ENCODE measurements at regions not wholly inside any gene's neighbourhood (a gene's known extent, or its start where the extent isn't known, plus 50 kb on each side); places are given as distances from the start of the nearest gene placed in this dataset.

DNA sequence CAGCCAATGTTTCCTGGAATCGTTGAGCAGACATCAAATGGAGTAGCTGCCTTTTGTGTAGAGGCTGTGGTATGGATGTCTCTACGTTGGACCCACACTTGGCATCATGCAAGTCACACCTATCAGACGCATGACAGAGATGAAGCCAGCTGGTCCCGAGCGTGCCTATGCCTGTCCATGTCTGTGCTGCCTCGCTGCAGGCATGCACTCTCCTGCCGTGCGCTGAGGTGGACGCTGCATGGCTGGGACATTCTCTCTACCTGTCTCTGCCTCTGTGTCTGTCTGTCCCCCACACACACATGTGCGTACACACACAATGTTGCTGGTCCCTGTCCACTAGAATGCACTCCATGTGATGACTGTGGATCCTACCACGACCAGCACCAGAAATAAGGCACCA, 514.2 kb upstream of the MYT1L start:
- no peak overlapping the region for H3K18ac ChIP-seq (ENCODE audit: extremely low read depth, low read length)
- H3K27me3 ChIP-seq (replicated peaks in 1 of 4; ENCODE audit: control insufficient read depth in 3 of 4, extremely low read depth in 1 of 4, insufficient read depth in 3 of 4, low read length in 3 of 4), result no peaks in the 10 kb centered on the region
- H3K4me1 ChIP-seq (replicated peaks in 1 of 4; ENCODE audit: control insufficient read depth in 3 of 4, insufficient read depth in 4 of 4, low read length in 3 of 4), result peaks cover 0 to 20% (median 10%) of the 10 kb centered on the region in 4 experiments; a peak in 6 of 7 replicates
- H3K27ac ChIP-seq (ENCODE audit: low read depth, low read length), result no peak overlapping the region
- H2AFZ ChIP-seq (ENCODE audit: low read length), result no peak overlapping the region
- no peak overlapping the region for H3K4me2 ChIP-seq (ENCODE audit: insufficient read depth in 1 of 2, low read depth in 2 of 2, low read length in 2 of 2)
- H2BK20ac ChIP-seq (ENCODE audit: low read length), result no peak overlapping the region
- H3K9ac ChIP-seq (replicated peaks in 1 of 4; ENCODE audit: extremely low read depth in 1 of 4, low read depth in 3 of 4, low read length in 3 of 4), result no peak overlapping the region
- FAIRE-seq (no peak), DNase-seq (ENCODE audit: low read depth in 1 of 2, low spot score in 2 of 2) (no peak)
- 89% methylated on average over 11 of the region's 11 CpGs; no CpG with 5 or more reads in 1 of the 2 experiments for WGBS, 2 experiments (ENCODE audit: extremely low coverage in 1 of 2, insufficient coverage in 1 of 2, insufficient read length in 1 of 2, insufficient replicate concordance in 2 of 2, low coverage in 1 of 2, low lambda C conversion rate in 2 of 2, missing lambda C conversion rate in 1 of 2)
- no peak overlapping the region for H3K23ac ChIP-seq (ENCODE audit: insufficient read length)
- H2BK5ac ChIP-seq (ENCODE audit: low read depth, low read length), result no peak overlapping the region
- H2BK12ac ChIP-seq (ENCODE audit: low read depth, low read length), result no peak overlapping the region
- H2AK5ac ChIP-seq (ENCODE audit: low read depth, low read length), result no peak overlapping the region
- H3K79me2 ChIP-seq (ENCODE audit: control insufficient read depth in 1 of 2, insufficient read depth in 2 of 2, low read length in 2 of 2), result no peaks in the 10 kb centered on the region
- H2BK120ac ChIP-seq (replicated peaks; ENCODE audit: low read depth, low read length), result no peak overlapping the region
- TF ChIP-seq SIRT6 (IDR thresholded peaks at IDR 0.05; ENCODE audit: low read length) (no peak), E2F6 (IDR thresholded peaks at IDR 0.05) (no peak), TBP (IDR thresholded peaks at IDR 0.05; ENCODE audit: low read depth, low read length) (no peak), SIX5 (IDR thresholded peaks at IDR 0.05; ENCODE audit: low read depth, low read length) (no peak), SP2 (IDR thresholded peaks at IDR 0.05; ENCODE audit: low read length) (no peak), MAFK (IDR thresholded peaks at IDR 0.05; ENCODE audit: low read depth, low read length) (no peak), NRF1 (IDR thresholded peaks at IDR 0.05; ENCODE audit: low read depth, low read length) (no peak), BRCA1 (IDR thresholded peaks at IDR 0.05; ENCODE audit: low read depth, low read length) (no peak), KDM1A (IDR thresholded peaks at IDR 0.05; ENCODE audit: borderline replicate concordance, low read length) (no peak), SAP30 (IDR thresholded peaks at IDR 0.05; ENCODE audit: insufficient read depth, insufficient replicate concordance, low read length) (no peak), FOSL1 (IDR thresholded peaks at IDR 0.05; ENCODE audit: insufficient read depth, low read depth, low read length) (no peak), KDM5A (IDR thresholded peaks at IDR 0.05; ENCODE audit: low read length) (no peak), KDM4A (IDR thresholded peaks at IDR 0.05; ENCODE audit: low read depth, low read length, severe bottlenecking) (no peak), HDAC6 (IDR thresholded peaks at IDR 0.05; ENCODE audit: low read depth, low read length) (no peak)
- no peaks in the 10 kb centered on the region for H3K79me1 ChIP-seq (ENCODE audit: low read depth, low read length)
- ChIA-PET CTCF (ENCODE audit: partially characterized antibody) (interaction anchor here (1.4 to 2.4 kb wide), 7 partner anchors 10 to 412 kb away, joined by 3 to 20 read pairs (median 7); no protein-coding TSS in a partner anchor), POLR2A (ENCODE audit: partially characterized antibody) (no interaction called here)
- no peak overlapping the region for H3K4me3 ChIP-seq (ENCODE audit: extremely low read depth in 1 of 4, insufficient read depth in 2 of 4, low read depth in 3 of 4, low read length in 4 of 4)
- no peak overlapping the region for H2BK15ac ChIP-seq (ENCODE audit: low read length)
- peaks cover 0 to 5% of the 10 kb centered on the region in 2 experiments for H4K20me1 ChIP-seq (replicated peaks in 1 of 2; ENCODE audit: control insufficient read depth in 1 of 2, insufficient read depth in 2 of 2, low read length in 2 of 2)
- no peak overlapping the region for H3K56ac ChIP-seq (replicated peaks; ENCODE audit: insufficient read length, low read depth, low read length)
- H3K14ac ChIP-seq (ENCODE audit: insufficient read length), result no peak overlapping the region
- no peak overlapping the region for H3K4ac ChIP-seq (replicated peaks; ENCODE audit: insufficient read length, low read depth, low read length)
- H3K9me3 ChIP-seq (ENCODE audit: insufficient read depth in 2 of 2, low read depth in 1 of 2, low read length in 1 of 2), result no peaks in the 10 kb centered on the region
- H4K5ac ChIP-seq (ENCODE audit: insufficient read length, low read depth, low read length), result no peak overlapping the region
- H3K23me2 ChIP-seq (ENCODE audit: low read depth, low read length), result peaks cover 9% of the 10 kb centered on the region; the same call in 1 of the 2 replicates
- no peak overlapping the region for H4K8ac ChIP-seq (ENCODE audit: extremely low read depth, insufficient read depth, low read length)
- H4K91ac ChIP-seq (replicated peaks; ENCODE audit: insufficient read length, low read length), result no peak overlapping the region
- no peaks in the 10 kb centered on the region for H3K36me3 ChIP-seq (ENCODE audit: control insufficient read depth in 2 of 4, insufficient read depth in 4 of 4, low read length in 3 of 4)

Measured in H1 (cell line).